GM18870 (cell line): ENCODE measurements at regions not wholly inside any gene's neighbourhood (a gene's known extent, or its start where the extent isn't known, plus 50 kb on each side); places are given as distances from the start of the nearest gene placed in this dataset.
A peak's percentile ranks its signal among the peaks of the same experiment; 100 is the strongest.

ENCODE experiments used
- ATAC-seq: cut with Tn5 transposase; IDR thresholded peaks from one replicate; pipeline ENCODE4 v1.9.1; 2021; ENCODE audit warnings: moderate library complexity; ENCODE audit not compliant: unreplicated experiment

DNA sequence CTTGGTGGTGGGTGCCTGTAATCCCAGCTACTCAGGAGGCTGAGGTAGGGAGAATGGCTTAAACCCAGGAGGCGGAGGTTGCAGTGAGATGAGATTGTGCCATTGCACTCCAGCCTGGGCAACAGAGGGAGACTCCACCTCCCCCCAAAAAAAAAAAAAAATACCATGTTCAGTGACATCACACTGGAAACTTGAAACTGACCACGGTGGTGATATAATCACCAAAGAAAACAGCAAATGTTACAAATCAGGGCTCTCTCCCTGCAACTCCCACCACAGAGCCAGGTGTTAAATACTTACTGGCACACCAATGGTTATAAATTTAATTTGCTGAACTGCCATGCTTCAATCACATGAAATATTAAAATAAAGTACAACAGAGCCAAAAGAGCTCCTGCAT, 81.4 kb downstream of the ZNF608 start:
- no peak for ATAC-seq

DNA sequence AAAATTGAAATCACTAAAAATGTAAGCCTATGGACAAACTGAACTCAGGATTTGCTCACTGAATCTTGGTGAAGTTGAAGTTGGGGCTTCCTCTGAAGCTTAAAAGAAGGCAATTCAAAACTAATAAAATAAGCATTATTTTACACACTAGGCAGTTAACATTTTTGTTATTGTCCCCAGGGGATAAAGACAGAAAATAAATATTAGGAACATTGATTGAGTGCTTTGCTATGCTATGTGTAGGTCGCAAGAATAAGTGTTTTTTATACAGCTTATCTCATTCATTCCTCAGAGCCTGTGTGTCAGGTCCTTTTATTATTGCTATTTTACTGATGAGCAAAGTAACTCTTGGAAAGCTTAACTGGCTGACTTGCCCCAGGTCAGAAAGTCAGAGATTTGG, 82.2 kb downstream of the ZNF608 start:
- ATAC-seq = no peak

DNA sequence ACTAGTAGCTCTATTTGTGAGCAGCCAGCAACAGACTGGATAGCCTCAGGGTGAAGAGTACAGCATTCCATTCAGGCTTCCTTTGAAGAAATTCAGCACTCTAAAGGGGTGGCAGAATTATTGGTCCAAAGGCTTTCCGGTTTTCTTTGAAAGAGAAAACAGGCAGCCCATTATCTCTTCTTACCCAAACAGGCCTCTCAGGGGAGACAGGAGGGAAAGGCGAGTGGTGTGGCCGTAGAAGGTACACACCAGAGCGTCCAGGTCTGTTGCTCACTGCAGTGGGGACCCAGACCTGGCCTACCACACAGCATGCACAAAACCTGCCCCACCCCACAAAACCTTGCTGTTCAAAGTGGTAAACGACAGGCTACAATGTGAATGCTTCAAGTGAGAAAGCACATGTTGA, 83.3 kb downstream of the ZNF608 start:
- no peak for ATAC-seq

DNA sequence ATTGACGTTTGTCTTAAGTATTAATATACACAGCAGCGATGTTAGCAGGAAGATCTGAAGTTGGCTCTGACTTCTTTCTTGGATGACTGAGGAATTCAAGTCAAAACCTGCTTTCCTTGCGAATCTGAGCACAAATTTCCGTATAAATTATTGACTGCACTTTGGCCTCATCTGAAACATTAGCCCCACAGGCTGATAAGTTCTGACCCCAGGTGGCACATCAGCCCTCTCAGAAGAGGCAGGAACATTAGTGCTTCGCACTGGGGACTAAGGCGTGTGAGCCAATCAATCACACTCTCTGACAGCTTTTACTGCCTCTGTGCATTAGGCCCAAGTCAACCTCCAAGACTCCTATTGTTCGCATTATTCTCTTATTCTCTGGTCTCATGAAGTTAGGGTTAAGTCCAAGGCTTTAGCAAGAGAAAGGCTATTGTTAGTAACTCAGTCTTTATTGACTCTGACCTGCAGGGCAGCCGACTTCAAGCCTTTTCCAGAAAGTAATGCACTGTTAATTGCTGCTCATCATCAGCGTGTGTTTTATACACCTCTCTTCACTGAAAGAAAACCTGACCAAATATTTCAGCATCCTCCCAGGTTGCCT, 84.2 kb downstream of the ZNF608 start:
- ATAC-seq = no peak

DNA sequence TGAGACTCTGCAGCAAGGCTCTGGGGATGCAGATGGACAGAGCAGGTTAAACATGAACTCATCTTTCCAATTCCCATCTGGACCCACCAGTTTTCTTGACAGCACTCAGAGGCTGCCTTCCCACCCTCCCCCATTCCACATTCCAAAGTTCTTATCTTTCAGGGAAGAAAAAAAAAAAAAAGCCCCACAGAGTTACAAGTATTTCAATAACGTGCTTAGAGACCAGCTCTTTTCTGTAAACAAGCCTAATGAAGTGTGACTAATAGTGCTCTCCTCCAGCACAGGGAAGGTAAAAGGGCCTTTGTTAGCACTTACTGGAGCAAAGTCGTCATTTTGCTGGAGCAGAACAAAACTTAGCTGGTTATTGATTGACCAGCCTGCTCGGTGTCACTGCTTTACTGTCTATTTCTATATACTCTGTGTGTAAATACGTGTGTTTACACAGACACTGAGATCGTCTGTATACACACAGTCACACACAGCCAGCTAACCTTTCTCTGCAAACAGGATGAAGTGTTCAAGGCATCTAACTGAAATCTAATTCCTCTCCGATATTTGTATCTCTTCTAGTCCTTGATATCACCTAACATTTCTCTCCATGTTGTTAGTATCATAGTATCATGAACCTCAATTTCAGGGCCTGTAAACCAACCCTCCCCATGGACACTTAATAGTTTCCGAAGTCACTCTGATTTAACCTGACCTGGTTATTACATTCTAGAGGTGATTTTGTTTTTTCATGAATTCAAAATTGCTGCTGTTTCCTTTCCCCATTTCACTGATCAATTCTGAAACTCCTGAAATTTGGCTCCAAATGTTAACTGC, 84.9 kb downstream of the ZNF608 start:
- ATAC-seq = peak; percentile 49

DNA sequence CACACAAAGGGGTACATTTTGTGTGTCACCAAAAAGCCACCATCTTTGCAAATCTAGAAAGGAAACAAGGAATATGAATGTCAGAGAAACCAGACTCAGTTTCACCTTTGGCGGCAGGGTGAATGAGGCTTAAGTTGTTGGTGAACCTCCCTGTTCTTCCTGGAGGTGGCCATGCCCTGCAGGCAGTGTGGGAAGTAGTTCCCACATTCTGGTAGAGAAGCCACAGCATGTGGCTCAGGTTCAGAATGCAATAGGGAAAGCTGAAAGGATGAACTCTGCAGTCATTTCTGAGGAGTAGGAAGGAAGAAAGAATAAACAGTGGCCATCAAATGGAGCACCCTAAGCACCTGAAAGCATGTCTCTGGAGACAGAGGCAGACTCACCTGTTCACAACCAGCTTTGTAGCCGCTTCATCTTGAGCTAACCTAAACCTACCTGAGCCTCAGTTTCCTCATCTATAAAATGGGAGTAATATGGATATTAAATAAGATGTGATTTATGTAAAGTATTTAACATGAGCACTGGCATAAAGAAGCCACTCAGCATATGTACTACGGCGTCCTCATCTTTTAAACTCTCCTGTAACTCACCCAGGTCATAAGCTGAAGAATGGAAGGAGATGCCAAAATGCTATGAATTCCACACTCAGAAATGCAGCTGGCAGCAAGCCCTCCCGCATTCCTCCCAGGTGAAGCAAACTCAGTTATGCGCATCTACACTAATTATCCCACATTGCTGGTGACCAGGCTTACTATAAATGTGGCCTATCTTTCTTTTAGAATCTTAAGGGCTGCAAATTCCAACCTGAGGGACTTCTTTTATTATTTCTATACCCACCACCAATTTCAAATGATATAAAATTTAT, 86.0 kb downstream of the ZNF608 start:
- no peak for ATAC-seq

DNA sequence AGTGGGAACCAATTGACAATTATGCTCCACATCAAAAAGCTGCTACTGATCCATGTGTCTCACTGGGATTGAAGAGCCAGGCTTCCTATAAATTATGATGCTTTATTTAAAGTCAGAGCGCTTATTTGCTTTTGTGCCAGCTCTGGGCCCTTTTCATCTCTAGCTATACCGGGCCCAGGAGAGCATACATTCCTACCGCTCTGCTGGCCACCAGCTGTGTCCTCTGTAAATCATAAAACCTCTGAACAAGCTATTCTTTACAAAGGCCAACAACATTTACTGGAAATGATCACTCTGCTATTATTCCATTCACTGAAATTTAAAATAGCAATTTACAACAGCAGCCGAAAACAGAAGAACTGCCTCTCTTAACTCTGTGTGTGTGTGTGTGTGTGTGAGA, 86.6 kb downstream of the ZNF608 start:
- no peak for ATAC-seq

DNA sequence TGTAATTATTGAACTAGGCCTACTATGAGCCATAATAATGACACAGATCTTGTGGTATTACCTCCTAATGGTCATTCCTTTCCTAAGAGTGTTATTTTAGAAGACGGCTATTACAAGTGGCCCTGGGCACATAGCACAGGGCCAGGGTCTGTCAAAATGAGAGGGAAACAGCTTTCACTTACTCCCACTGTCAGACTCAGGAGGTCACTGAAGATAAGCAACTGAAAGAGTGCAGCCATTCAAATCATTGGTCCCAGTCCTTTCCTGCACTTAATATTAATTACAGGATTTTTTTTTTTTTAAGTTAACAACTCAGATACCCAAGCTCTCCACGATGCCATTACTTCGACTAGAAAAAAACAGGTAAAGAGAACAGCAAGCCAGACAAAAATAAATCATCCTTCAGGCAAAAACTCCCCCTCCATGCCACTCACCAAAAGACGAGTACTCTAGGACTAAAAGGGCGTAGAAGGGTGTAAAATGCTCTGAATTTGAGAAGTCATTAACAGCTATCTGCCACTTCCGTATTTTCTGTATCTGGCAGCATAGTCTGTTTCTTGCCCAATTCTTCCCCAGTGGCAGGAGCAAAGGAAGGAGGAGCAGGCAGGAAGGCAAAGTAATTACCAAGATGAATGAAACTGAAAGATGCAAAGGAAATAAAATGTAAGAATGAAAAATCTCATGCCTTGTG, 87.4 kb downstream of the ZNF608 start:
- no peak for ATAC-seq

DNA sequence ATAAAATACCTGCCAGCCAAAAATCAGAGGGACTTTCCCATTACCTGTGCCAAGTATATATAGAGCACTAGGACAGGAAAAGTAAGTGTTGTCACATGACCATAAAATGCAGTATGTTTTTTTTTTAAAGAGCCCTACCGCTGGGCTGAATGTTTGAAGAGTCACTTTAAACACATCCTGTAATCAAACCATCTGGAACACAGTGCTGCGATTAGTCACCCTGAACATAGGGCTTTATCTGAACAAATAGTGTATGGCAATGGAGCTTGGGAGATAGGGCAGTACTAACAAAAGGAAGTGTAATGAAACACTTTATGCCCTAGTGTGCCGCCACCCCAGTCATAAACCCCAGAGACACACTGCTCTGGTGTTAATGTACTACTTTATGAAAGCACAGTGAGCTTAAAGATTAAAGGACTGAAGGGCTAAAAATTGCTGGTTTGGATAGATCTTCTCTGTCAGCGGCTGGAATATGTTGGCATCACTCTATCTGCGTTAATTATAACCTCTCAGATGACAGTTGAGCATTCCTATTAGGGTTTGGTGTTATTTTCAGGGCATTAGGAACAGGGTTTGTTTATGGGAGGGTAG, 90.4 kb downstream of the ZNF608 start:
- ATAC-seq = no peak

DNA sequence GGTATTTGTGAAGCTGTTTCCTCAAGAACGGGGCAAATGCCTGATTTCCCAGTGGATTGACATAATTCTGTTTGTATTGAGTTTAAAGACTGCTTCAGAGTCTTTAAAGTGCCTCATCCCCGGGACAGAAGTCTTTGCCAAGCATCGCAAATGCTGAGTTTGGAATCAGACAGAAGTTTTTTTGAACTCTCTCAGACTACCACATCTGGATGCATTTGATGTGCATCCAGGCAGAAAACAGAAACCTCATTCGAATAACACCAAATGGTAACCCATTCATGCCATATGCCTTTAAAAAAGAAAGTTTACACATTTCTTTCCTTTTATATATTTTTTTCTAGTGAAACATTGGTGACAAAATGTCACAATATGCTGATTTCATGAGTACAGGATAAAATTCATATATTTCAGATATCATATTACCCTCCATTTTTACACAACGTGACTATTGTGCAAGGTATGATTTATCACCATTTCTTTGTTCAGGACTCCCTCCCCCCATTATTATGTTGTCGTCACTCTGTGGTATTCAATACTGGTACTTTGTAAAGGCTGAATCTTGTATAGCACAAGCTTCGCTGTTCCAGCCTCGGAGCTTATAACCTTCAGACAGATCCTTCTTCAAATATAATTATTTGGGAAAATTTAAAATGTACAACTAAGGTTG, 91.1 kb downstream of the ZNF608 start:
- no peak for ATAC-seq

DNA sequence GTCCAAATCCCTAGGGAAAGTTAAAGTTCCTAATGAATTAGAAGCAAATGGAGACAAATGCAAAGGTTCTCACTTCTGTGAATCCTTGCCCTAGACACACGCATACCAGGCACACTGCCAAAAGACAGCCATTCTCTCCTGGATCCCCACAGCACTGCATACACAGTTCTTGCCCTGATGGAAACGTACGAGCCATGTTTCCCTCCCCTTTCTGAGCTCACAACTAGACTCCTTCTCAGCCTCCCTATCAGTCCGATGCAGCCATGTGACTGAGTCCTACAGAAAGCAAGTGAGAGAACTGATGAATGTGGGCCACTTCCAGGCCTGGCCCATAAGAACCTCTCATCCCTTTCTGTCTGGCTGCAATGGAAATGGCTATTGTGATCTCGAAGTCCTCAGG, 92.0 kb downstream of the ZNF608 start:
- no peak for ATAC-seq

DNA sequence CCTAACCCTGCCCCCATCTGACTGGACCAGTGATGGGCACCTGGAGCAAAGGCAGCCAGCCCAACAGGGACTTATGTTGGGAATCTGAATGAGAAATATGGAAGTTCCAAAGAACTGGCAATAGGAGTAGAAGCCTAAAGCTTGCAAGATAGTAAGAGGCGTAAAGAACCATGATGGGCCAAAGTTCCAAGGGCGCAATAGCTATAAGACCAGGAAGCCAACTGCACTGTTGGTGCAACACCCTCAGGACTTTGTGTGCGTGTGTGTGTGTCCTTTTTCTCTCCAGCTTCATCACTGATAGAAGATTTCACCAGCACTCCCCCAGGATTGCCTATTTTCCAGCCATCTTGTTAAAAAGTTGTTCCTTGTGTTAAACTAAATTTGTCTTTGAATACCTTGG, 92.8 kb downstream of the ZNF608 start:
- no peak for ATAC-seq

DNA sequence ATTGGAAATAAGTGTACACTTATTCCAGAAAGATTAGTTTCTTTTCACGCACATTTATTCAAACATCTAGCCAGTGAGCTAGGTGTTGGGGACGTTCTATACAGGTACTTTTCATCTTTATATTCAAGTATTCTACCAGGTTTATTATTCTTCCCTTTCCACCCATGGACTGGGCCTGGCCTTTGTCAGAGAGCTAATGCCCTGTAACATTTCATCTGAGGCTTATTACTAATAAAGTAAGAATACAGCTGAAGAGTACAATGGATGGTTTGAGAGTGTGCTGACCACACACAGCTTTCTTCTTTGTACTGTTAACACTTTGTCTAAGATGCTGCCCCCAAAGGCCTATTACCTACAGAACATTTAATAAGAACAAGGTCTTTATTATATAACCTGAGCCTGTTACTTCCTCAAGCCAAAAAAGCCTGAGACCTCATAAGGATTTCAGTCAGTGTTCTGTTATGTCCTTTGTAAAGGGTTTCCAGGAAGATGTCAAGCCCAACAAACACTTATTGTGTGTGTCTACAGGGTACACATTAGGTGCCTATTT, 93.5 kb downstream of the ZNF608 start:
- no peak for ATAC-seq

DNA sequence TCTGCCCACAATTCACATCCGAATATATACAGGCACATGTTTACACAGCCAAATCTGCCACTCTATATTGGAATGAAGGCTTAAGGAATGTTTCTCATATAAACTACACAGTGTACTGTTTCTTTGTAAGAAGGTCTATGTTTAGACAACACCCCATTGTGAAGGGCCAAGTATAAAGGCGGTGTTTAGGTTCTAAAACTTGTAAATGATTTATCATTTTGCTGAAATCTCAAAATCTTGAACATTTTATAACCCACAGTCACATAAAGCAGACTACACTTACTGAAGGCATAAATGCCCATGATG, 94.0 kb downstream of the ZNF608 start:
- ATAC-seq = no peak

DNA sequence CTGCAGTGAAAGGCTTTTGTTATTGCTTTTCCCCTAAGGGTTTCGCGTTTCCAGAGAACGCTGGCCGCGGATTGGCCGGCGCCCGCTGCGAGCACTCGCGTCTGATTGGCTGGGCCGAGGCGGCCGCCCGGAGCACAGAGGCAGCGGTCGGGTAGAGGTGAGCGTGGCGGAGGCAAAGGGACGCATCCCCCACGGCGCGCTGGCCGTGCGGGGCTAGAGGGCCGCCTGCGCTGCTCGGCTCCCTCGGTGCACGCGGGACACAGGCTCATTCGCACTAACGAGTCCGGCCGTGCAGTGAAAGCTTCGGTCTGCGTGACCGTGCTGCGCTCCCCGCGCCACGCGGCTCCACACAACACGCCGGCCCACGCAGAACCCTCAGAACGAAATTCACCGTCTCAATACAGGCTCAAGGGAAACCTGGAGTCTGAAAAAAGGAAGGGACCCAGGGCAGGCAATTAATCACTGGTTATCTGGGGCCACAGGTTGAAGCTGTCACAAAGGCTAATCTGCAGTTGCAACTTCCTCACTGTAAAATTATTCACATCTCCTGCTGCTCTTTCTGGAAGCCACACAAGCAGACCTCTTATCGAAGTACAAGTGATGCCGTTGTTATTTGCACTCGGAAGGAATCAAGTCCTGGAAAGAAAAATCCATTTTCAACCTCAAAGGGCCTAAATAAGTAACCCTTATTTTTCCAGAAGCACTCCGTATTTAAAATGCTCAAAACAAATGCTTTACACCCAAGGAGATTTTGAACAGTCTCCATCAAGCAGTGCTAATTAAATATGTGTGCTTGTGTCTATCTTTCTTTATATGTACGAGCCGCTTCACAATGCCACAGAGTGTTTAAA, 94.6 kb downstream of the ZNF608 start:
- no peak for ATAC-seq

DNA sequence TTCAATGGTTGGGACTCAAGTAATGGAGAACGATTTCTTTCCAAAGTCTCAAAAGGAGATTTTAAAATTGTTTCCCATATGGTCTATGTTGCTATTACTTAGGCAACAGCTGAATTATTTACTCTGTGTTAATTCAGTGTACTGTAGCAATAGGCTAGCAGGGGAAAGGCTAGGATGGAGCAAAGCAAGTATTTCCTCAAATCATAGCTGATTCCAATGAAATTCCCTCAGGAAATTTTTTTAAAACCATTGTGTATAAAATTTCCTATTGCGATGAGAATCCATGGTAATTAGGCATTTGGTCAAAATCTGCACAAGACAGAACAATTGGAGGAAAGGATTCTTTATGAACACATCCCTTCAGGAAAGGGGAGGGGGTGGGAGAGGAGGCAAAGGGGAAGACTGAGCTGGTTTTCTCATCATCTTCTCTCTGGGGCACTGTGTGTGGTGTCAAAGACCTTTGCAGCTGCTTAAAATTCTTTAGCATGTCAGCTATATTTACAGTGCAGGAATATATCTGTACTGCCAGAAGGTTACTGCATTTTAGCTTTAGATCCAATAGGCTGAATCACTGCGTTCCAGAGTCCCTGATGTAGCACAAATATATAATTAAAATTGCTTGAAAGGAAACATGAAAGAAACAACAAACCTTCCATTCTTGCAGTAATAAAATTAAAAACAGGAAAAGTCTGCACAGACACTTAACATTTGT, 95.3 kb downstream of the ZNF608 start:
- no peak for ATAC-seq

DNA sequence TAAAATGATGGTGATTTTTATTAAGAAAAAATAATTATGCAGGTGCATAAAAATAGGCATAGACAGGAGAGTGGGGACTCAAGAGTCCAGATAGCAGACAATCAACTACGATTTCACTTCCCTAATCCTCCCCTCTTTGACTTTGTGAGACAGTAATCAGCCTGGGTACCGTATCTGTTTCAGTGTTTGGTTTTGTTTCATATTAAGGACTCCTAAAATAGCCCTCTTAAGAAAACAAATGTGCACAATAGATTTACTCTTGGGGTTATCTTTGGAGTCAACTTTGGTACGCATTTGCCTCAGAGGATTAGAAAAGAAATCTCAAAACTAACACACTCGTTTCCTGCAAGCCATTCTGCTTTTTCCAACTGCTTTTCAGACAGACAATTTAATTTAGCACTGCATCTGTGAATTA, 96.3 kb downstream of the ZNF608 start:
- peak; percentile 66 for ATAC-seq

DNA sequence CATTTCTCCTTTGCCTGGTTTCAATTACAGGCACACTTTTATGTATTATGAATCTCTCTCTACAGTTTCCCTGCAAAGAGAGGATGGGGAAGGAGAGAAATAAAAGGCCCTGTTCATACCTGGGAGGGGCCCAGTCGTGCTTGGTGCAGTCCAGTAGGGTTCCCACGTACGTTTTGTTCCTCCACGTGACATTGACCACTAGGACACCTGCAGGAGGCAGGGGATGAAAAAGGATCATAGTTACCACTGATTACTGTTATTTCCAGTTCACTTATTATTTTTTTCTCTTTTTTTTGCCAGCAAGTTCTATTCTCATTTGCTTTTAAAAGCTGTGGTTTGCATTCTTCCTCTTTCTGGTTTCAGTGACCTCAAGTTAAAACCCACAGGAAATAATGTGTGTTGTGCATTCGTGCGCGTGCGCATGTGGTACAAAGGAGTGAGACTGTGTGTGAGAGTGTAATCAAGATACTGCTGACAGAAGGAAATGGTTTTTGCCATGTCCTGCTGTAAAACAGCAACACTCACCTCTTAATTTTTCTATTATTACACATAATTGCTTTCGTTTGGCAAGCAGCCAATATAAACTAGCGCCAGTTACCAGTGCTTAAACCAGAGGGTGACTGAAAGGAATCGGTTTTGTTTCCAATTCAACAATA, 96.8 kb downstream of the ZNF608 start:
- peak; percentile 86 for ATAC-seq
